K562 (cell line): ENCODE measurements at regions not wholly inside any gene's neighbourhood (a gene's known extent, or its start where the extent isn't known, plus 50 kb on each side); places are given as distances from the start of the nearest gene placed in this dataset.
A peak's percentile ranks its signal among the peaks of the same experiment; 100 is the strongest.

ENCODE experiments used
- BCL6 ChIP-seq: fragments of 250-450 bp; sonication (Bioruptor Pico); IDR thresholded peaks from 2 replicates; pipeline ENCODE4 v1.4.0; 2020
- BRD4 ChIP-seq: fragments of 200-600 bp; sonication (generic); IDR thresholded peaks from 2 replicates; pipeline ENCODE4 v1.6.1; 2017; ENCODE audit warnings: inconsistent platforms
- CCNT2 ChIP-seq: IDR thresholded peaks from 2 replicates; pipeline ENCODE4 v1.6.1; 2011; ENCODE audit warnings: borderline replicate concordance, low read depth, mild to moderate bottlenecking, moderate library complexity, mixed read lengths, low read length; ENCODE audit not compliant: insufficient read length; ENCODE audit errors: extremely low read depth
- DACH1 ChIP-seq: fragments of 450-650 bp; IDR thresholded peaks from 2 replicates; pipeline ENCODE4 v1.6.1; 2018; ENCODE audit not compliant: partially characterized antibody
- GTF2F1 ChIP-seq: IDR thresholded peaks from 2 replicates; pipeline ENCODE4 v1.6.1; 2011; ENCODE audit warnings: low read depth, low read length, improper control_type of control experiment
- HDAC3 ChIP-seq: fragments of 450-650 bp; IDR thresholded peaks from 2 replicates; pipeline ENCODE4 v1.6.1; 2018; ENCODE audit warnings: borderline replicate concordance, mild to moderate bottlenecking, moderate library complexity; ENCODE audit not compliant: partially characterized antibody
- HNRNPH1 ChIP-seq: fragments of 200-400 bp; formaldehyde crosslinking; optimal IDR thresholded peaks from 2 replicates; pipeline ENCODE3; 2017; ENCODE audit warnings: low read depth, mild to moderate bottlenecking, low read length, moderate library complexity
- KAT2B ChIP-seq: IDR thresholded peaks from one replicate; pipeline ENCODE4 v1.6.1; 2012; ENCODE audit warnings: low read depth, mild to moderate bottlenecking, control low read depth, inconsistent platforms, low read length, moderate library complexity
- LCOR ChIP-seq: sonication (generic); formaldehyde crosslinking; IDR thresholded peaks from 2 replicates; pipeline ENCODE4 v1.8.0; 2022; ENCODE audit warnings: mild to moderate bottlenecking, missing genetic modification reagents
- RBFOX2 ChIP-seq: fragments of 200-400 bp; formaldehyde crosslinking; IDR thresholded peaks from 2 replicates; pipeline ENCODE4 v1.6.1; 2017; ENCODE audit warnings: low read depth, mild to moderate bottlenecking, low read length, moderate library complexity
- SIN3A ChIP-seq, 2 experiments: fragments of 150-350 bp in 1 of 2; IDR thresholded peaks; 2 replicates each; pipeline ENCODE4 v1.6.1; 2011 to 2016; ENCODE audit warnings: borderline replicate concordance in 2 of 2, low read depth in 2 of 2, low read length in 2 of 2, mild to moderate bottlenecking in 2 of 2, moderate library complexity in 2 of 2; ENCODE audit not compliant: control insufficient read depth in 1 of 2
- SMAD1 ChIP-seq: fragments of 150-350 bp; IDR thresholded peaks from 2 replicates; pipeline ENCODE4 v1.6.1; 2014; ENCODE audit warnings: low read length, low read depth; ENCODE audit not compliant: partially characterized antibody
- SRSF9 ChIP-seq: fragments of 200-400 bp; formaldehyde crosslinking; IDR thresholded peaks from 2 replicates; pipeline ENCODE4 v1.6.1; 2017; ENCODE audit warnings: low read depth, low read length, borderline replicate concordance
- ZNF3 ChIP-seq: fragments of 250-450 bp; sonication (Bioruptor Pico); IDR thresholded peaks from 2 replicates; pipeline ENCODE4 v1.5.0; 2021; ENCODE audit warnings: mild to moderate bottlenecking, moderate library complexity
- TF ChIP-seq, protein P1 (sequence below): sonication (generic); formaldehyde crosslinking; IDR thresholded peaks from 2 replicates; pipeline ENCODE4 v1.8.1; 2023; ENCODE audit warnings: missing genetic modification reagents, mild to moderate bottlenecking, borderline replicate concordance
- TF ChIP-seq, protein P2 (sequence below): IDR thresholded peaks from 2 replicates; pipeline ENCODE4 v1.6.1; 2014; ENCODE audit warnings: antibody characterized with exemption
- TF ChIP-seq, protein P3 (sequence below), 2 experiments: IDR thresholded peaks; 2 replicates each; pipeline ENCODE4 v1.6.1; 2012; ENCODE audit warnings: improper control_type of control experiment in 2 of 2, low read depth in 2 of 2, low read length in 2 of 2, borderline replicate concordance in 1 of 2

DNA sequence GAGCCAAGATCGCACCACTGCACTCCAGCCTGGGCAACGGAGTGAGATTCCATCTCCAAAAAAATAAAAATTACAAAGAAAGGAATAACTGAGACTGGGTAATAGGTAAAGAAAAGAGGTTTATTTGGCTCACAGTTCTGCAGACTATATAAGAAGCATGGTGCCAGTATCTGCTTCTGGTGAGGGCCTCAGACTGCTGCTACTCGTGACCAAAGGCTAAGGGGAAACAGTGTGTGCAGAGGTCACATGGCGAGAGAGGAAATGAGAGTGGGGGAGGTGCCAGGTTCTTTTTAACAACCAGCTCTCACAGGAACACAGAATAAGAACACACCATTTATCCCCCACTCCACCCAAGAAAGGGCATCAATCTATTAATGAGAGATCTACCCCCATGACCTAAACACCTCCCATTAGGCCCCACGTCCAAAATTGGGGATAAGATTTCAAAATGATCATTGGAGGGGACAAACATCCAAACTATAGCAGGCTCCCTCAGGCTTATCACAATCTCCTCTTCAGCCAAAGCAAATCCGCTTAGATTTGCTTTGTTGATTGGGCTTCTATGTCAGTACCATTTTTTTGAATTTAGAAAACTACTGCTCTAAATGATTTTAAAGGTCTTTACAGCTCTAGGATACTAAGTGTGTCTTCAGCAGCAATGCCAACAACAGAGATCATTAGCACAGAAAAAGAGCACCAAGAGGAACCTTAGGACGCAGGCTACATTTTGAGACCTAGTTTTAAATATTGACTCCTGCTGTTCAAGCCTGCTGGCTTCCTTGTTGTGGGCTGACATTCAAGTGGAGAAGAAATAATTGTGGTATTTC lies 84.2 kb upstream of the TBL1XR1 start (continued):
- TF ChIP-seq DACH1 = no peak
- no peak for TF ChIP-seq BRD4
- no peak for TF ChIP-seq SMAD1
- TF ChIP-seq BCL6 (CRISPR knock-in tag) = no peak
- TF ChIP-seq CCNT2 = no peak
- no peak for TF ChIP-seq ZNF3 (CRISPR knock-in tag)
- TF ChIP-seq, protein P1, sequence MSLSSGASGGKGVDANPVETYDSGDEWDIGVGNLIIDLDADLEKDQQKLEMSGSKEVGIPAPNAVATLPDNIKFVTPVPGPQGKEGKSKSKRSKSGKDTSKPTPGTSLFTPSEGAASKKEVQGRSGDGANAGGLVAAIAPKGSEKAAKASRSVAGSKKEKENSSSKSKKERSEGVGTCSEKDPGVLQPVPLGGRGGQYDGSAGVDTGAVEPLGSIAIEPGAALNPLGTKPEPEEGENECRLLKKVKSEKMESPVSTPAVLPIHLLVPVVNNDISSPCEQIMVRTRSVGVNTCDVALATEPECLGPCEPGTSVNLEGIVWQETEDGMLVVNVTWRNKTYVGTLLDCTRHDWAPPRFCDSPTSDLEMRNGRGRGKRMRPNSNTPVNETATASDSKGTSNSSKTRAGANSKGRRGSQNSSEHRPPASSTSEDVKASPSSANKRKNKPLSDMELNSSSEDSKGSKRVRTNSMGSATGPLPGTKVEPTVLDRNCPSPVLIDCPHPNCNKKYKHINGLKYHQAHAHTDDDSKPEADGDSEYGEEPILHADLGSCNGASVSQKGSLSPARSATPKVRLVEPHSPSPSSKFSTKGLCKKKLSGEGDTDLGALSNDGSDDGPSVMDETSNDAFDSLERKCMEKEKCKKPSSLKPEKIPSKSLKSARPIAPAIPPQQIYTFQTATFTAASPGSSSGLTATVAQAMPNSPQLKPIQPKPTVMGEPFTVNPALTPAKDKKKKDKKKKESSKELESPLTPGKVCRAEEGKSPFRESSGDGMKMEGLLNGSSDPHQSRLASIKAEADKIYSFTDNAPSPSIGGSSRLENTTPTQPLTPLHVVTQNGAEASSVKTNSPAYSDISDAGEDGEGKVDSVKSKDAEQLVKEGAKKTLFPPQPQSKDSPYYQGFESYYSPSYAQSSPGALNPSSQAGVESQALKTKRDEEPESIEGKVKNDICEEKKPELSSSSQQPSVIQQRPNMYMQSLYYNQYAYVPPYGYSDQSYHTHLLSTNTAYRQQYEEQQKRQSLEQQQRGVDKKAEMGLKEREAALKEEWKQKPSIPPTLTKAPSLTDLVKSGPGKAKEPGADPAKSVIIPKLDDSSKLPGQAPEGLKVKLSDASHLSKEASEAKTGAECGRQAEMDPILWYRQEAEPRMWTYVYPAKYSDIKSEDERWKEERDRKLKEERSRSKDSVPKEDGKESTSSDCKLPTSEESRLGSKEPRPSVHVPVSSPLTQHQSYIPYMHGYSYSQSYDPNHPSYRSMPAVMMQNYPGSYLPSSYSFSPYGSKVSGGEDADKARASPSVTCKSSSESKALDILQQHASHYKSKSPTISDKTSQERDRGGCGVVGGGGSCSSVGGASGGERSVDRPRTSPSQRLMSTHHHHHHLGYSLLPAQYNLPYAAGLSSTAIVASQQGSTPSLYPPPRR (CRISPR knock-in tag) = no peak
- TF ChIP-seq, protein P2, sequence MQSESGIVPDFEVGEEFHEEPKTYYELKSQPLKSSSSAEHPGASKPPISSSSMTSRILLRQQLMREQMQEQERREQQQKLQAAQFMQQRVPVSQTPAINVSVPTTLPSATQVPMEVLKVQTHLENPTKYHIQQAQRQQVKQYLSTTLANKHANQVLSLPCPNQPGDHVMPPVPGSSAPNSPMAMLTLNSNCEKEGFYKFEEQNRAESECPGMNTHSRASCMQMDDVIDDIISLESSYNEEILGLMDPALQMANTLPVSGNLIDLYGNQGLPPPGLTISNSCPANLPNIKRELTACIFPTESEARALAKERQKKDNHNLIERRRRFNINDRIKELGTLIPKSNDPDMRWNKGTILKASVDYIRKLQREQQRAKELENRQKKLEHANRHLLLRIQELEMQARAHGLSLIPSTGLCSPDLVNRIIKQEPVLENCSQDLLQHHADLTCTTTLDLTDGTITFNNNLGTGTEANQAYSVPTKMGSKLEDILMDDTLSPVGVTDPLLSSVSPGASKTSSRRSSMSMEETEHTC = peak; percentile 68; the same call in 1 of the 2 replicates
- no peak for TF ChIP-seq GTF2F1
- no peak for TF ChIP-seq SRSF9
- TF ChIP-seq HNRNPH1 = no peak
- no peak for TF ChIP-seq RBFOX2
- no peak for TF ChIP-seq SIN3A (IDR thresholded peaks at IDR 0.05; ENCODE audit: borderline replicate concordance in 2 of 2, control insufficient read depth in 1 of 2, low read depth in 2 of 2, low read length in 2 of 2)
- no peak for TF ChIP-seq LCOR (CRISPR knock-in tag)
- TF ChIP-seq HDAC3 = peak; percentile 23
- TF ChIP-seq, protein P3, sequence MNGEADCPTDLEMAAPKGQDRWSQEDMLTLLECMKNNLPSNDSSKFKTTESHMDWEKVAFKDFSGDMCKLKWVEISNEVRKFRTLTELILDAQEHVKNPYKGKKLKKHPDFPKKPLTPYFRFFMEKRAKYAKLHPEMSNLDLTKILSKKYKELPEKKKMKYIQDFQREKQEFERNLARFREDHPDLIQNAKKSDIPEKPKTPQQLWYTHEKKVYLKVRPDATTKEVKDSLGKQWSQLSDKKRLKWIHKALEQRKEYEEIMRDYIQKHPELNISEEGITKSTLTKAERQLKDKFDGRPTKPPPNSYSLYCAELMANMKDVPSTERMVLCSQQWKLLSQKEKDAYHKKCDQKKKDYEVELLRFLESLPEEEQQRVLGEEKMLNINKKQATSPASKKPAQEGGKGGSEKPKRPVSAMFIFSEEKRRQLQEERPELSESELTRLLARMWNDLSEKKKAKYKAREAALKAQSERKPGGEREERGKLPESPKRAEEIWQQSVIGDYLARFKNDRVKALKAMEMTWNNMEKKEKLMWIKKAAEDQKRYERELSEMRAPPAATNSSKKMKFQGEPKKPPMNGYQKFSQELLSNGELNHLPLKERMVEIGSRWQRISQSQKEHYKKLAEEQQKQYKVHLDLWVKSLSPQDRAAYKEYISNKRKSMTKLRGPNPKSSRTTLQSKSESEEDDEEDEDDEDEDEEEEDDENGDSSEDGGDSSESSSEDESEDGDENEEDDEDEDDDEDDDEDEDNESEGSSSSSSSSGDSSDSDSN (IDR thresholded peaks at IDR 0.05; ENCODE audit: borderline replicate concordance in 1 of 2, low read depth in 2 of 2, low read length in 2 of 2) = no peak
- TF ChIP-seq KAT2B = no peak
